ENCODE measurements at regions not wholly inside any gene's neighbourhood (a gene's known extent, or its start where the extent isn't known, plus 50 kb on each side); places are given as distances from the start of the nearest gene placed in this dataset.

DNA sequence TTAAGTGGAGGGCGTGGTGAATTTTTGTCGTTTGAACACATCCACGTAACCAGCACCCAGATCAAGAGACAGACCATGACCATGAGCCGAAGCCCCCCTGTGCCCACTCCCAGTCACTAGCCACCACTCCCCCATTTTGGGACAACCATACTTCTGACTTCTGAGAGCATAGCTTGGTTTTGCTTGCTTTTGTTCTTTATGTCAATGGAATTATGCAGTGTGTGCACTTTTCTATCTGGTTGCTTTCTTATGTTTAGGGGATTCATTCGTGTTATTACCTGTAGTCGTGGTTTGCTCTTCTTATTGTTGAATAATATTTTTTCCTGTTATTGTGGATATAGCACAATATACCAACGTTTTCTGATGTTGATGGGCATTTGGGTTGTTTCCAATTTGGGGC, 141.7 kb downstream of the GLI2 start:
- no peak for TF ChIP-seq CTCF (IDR thresholded peaks at IDR 0.05)
- no peak for TF ChIP-seq POLR2A (IDR thresholded peaks at IDR 0.05)
- no peak for TF ChIP-seq POLR2AphosphoS5 (IDR thresholded peaks at IDR 0.05)

All from upper lobe of left lung (tissue), 4 donors.